ENCODE measurements at regions not wholly inside any gene's neighbourhood (a gene's known extent, or its start where the extent isn't known, plus 50 kb on each side); places are given as distances from the start of the nearest gene placed in this dataset.
"Not testable (repeated sequence)": the region's sequence is repeated elsewhere in the genome, so short reads cannot be mapped to it uniquely, and the experiment has no call there.

DNA sequence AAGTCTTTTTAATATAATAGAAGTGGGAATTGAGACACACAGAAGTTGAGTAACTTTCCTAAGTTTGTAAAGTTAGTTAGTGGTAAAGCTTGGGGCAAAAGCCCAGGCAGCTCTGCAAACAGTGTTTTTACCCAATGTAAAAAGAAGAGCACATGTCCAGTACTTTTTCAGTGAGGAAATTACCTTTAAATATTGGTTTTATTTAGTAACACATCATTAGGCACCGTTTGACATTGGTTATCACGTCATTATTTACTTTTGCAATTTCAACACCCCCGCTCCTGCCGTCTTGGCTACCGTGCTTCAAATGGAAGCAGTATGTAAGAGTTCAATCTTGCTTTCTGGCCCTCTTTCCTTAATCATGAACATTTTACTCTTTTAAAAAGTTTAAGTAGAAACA is 807.9 kb downstream of the EPHA4 start:
- no peak for DNase-seq (ENCODE audit: low read depth, low spot score)

DNA sequence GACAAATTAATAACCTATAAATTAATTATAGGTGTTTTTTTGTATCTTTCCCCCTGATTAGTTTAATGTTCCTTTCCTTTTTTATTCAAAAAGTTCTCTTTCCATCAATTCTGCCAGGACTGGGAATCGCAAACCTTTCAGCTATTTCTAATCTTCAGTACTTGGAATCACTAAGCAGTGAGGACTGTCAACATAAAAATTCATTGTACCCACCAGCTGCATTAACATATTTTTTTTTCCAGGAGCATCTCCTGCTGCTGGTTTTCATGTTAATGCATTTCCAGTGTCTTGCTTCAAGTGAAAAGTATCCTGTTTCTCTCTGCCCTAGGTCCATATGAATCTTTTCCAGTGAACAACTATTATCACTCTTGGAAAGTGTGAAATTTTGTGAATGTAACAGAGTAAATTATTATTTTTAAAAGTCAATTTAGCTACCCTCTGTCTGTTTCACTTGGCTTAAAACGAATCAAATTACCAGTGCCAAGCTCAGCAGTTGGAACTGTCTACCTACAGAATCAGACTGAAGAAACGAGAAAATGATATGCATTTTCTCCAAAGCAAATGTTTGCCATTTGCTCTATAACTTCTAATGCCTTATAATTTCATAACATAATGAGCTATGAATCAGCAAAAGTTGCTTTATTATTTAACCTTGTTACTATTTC is 804.4 kb downstream of the EPHA4 start:
- no peak for DNase-seq (ENCODE audit: low read depth, low spot score)

DNA sequence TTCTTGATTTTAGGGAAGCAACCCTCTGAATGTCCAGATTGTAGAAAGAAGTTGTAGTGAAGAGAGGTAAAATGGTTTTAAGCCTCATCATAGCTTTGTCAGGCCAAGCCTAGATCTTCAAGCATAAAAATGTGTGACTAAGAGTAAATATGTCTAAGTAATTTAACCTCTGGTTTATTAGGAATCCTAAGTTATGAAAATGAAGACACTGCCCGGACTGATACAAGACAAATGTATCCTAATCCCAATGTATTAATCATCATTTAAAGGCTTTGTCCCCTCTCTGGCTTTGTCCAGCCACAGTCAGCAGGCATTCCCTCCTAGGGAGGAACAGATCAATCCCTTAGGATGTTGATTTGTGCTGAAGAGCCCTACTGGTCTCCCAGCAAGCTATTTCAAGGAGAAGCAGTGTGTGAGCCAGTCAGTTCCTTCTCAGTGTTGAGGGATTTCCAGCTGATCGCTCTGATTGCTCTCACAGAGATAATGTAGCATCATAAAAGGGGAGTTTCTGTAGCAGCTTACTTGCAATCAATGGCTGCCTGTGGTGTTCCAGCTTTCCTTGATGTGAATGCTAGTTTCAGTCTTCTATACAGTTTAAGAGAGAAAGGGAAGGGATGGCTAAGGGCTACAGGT is 796.1 kb downstream of the EPHA4 start:
- no peak for DNase-seq (ENCODE audit: low read depth, low spot score)

DNA sequence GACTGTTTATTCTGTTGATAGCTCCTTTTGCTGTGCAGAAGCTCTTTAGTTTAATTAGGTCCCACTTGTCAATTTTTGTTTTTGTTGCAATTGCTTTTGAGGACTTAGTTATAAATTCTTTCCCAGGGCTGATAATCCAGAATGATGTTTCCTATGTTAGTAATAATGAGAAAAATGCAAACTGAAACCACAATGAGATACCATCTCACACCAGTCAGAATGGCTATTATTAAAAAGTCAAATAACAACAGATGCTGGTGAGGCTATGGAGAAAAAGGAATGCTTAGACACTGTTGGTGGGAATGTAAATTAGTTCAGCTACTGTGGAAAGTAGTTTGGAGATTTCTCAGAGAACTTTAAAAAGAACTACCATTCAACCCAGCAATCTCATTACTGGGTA is 793.0 kb downstream of the EPHA4 start:
- not testable (repeated sequence) for DNase-seq (ENCODE audit: low read depth, low spot score)

DNA sequence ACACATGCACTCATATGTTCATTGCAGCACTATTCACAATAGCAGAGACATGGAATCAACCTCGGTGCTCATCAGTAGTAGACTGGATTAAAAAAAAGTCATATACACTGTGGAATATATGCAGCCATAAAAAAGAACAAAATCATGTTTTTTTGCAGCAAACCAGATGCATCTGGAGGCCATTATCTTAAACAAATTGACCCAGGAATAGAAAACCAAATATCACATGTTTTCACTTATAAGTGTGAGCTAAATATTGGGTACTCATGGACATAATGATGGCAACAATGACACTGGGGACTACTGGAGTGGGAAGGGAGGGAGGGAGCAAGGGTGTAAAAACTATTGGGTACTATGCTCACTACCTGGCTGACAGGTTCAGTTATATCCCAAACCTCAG is 792.6 kb downstream of the EPHA4 start:
- no peak for DNase-seq (ENCODE audit: low read depth, low spot score)

DNA sequence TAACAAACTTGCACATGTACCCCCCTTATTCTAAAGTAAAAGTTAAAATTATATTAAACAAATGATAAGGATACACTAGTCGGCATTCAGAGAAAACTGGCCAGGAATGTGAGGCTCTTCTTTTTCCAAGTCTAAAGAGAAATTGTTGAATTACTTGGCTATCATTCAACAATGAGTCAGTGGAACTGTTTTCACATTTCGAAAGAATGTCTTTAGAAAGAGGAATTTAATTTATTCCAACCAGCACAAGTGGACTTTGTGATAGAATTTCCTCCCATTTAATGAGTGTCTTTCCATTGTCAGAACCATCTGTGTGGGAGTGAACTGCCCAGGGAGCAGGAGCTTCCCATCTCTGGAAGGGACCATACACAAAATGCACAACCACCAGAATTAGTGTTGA is 792.2 kb downstream of the EPHA4 start:
- no peak for DNase-seq (ENCODE audit: low read depth, low spot score)

DNA sequence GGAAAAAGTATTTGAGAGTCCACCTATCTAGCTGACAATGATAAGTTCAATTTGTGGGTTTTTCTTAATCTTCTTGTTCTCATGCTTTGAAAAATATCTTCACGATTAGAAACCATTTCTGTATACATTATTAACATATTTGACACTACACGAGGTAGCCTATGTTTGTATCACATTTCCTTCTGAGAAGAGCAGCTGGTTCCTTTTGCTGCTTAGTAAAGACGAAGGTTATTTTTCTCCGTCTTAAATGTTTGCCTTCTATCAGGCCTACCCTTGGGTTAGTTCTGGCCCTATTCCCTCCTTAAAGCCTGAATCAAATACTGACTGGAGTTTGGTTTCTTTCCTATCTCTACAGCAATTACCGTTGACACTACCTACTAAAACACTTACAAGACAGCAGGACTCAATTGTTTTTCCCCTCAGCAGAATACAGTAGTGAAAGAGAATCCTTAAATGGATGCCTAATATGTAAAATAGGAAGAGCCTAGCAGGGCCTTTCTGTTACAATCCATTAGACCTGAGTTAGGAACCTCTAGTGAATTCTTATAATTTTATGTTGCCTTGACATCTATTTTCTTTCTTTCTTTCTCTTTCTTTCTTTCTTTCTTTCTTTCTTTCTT is 790.4 kb downstream of the EPHA4 start:
- no peak for DNase-seq (ENCODE audit: low read depth, low spot score)

DNA sequence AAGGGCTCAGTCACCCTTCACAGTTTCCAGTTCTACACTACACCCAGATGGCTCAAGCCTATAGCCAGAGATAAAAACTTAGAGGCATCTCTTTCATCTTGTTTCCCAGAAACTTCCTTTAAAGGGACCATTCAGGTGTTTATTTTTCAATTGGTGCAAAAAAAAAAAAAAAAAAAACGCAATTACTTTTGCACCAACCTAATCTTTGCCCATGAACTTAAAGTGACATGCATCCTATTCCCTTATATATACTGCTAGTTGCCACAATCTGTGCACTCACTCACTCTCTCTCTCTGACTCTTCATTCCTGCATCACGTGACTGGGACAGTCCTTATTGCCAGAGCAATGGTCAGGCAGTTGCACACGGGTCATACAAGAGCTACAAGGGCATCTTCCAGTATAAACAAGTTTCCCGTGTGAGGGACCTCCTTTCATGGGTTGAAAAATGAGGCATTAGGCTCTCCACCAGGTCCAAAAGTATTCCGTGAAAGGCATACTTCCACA is 789.4 kb downstream of the EPHA4 start:
- DNase-seq (ENCODE audit: low read depth, low spot score): no peak

DNA sequence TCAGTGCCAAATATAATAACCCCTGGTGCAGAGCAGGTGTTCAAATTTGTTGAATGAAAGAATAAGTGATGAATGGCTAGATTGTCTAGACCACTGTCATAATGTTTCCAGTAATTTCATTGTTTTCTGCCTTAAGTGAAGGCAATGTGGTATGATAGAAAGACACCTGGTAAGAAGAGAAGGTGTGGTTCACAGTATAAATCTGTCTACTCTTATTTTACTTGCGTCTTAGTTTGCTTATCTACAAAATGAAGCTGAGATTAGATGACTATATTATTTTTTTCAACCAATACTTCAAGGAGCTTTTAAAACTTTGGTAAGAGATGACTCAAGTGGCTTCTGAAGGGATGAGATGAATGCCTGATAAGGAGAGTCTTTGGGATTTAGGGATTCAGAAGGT is 788.4 kb downstream of the EPHA4 start:
- no peak for DNase-seq (ENCODE audit: low read depth, low spot score)

DNA sequence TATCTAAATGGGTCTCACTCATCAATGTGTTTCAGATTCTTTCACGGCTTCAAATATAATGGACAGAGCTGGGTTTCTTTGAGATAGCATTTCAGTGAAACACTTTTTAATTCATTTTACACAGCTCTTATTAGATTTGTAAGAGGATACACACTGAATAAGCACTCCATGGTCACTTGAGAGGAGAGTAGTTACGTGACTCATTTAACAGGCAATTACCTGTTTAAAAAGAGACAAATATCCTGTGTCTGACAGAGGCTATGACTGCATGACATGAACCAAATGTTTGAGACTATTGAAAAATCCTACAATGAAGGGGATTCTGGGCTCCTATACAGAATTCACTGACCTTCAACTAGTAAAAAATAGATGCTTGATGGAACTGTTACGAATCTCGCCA is 786.9 kb downstream of the EPHA4 start:
- no peak for DNase-seq (ENCODE audit: low read depth, low spot score)

DNA sequence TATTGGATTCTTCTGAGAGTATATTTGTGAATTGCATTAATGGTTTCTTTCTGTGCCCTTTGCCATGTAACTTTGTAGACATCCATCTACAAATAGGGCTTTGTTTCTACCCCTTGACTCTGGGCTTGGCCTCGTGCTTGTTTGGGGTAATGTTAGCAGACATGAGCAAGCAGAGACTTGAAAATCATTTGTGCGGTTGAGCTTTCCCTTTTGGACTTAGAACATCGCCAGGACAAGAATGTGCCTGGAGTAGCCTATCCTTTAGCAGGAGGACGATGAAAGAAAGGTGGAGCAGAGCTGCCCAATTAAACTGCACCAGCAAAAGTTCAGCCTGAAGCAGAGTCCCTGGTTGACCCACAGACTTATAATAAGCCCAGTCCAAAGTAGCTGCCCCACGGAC is 785.9 kb downstream of the EPHA4 start:
- no peak for DNase-seq (ENCODE audit: low read depth, low spot score)

DNA sequence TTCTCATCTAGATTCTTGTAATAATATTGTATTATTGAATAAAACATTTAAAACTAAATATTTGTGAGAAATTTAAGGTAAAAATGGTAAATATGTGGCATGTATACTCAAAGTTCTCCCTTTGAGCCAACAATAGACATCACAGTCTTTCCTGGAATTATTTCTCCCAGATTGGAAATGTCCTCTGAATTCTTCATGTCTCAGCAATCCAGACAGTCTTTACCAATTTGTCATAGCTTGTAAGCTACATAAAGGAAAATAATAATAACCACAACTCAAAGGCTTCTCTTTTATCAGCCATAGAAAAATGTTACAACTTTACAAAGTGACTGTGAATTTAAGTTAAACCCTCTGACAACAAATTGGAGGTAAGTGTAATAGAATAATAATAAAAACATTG is 784.9 kb downstream of the EPHA4 start:
- DNase-seq (ENCODE audit: low read depth, low spot score): no peak

DNA sequence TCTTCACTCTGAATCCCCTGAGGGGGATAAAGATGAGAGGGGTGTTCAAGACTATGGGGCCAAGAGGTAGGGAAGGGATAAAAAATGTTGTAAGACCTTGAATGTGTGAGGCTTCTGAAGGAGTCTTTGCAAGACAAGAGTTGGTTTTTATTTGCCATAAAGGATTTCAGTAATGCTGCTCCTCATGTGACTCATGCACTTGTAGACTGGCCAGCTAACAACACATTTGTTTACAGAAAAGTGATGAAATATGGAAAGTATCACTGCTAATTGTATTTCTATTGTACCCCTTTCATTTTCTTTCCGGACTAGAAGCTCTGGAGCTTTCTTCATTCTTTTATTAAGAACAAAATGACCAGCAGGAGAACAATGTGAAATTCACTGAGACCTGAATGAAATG is 782.1 kb downstream of the EPHA4 start:
- no peak for DNase-seq (ENCODE audit: low read depth, low spot score)

DNA sequence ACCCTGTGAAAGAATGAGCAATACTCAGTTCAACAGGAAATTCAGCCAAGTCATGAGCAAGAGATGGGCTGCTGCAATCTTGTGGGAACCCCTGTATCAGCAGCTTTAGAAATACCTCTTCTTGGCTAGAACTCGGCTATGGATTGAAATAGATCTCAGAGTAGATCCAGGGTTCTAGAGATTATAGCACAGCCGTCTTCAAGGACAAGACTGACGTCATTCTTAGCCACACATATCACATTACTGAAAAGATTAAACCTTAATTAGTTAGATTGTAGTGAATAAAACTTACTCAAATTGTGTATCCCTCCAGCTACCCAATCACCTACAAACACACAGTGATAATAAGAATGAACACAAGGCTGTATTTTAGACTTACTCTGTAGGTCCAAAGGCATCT is 776.4 kb downstream of the EPHA4 start:
- DNase-seq (ENCODE audit: low read depth, low spot score): no peak

DNA sequence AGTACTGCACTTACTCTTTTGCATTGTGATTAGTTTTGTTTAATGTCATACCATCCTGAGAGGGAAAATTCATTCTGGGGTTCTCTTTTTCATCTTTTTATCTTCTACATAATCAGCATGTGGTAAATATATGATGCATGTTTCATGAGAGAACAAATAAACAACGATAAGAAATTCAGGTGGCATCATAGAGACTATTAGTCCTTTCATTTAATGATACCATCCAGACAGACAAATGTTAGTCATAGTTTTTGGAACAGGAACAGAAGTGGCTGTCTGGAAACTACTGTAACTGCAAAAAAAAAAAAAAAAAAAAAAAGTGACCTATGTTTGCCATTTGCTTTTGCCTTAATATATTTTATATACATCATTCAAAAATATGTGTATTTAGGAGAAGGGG is 761.0 kb downstream of the EPHA4 start:
- DNase-seq (ENCODE audit: low read depth, low spot score): no peak

DNA sequence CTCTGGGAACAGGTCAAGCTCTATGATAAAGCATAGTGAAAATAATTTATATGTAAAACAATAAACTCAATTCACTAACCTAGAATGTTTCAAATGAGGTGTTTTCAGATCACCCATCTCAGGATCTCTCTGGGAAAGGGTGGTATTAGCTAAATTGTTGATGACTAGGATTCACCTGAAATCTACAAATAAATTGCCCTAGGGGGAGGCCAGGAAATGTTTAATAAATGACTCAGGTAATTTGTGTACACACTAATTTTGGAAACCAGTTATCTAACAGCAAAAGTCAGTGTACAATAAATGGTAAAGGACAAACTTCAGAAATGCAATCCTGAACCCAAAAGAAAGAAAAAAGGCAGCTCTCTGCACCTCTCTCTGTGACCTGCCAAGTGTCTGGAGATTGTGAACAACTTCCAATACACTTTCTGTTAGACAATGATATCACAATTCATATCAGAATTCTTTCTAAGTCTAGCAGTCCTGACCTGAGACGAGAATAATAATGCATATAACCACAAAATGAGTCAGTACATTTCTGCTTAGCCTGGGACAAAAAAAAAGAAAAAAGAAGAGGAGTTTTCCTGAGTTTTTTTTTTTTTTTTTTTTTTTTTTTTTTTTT is 760.0 kb downstream of the EPHA4 start:
- DNase-seq (ENCODE audit: low read depth, low spot score): no peak

DNA sequence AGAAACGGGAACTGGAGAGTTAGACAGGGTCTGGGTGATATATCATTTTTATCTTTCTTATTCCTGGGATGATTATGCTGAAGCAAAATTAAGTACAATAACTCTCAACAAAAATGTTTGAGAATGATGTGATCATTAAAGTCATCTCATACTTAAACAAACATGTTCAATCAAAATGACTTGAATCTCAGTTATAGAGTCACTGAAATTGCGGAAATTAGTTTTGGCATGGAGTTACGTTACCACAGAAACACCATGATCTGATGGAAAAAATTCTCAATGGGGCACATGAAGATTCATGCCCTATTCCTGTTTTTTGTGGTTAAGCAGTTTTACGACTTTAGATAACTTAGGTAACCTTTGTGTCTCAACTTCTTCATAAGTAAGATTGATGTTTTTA is 757.7 kb downstream of the EPHA4 start:
- DNase-seq (ENCODE audit: low read depth, low spot score): no peak

DNA sequence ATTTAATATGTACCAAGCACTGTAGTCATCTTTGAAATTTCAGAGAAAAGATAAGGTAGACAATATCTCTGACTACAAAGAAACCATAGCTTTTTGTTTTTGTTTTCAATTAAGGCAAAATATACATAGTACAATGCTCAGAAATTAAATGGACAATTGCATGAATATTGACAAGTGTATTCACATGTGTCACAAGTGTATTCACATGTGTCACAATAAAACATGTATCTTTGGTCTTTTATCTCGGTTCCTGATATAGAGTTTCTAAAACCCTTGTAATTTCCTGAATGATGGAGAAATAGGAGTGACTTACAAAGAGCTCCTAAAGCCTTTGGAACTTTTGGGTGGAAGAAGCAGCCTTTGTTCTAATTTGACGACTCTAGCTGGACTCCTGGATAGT is 756.4 kb downstream of the EPHA4 start:
- DNase-seq (ENCODE audit: low read depth, low spot score): no peak

DNA sequence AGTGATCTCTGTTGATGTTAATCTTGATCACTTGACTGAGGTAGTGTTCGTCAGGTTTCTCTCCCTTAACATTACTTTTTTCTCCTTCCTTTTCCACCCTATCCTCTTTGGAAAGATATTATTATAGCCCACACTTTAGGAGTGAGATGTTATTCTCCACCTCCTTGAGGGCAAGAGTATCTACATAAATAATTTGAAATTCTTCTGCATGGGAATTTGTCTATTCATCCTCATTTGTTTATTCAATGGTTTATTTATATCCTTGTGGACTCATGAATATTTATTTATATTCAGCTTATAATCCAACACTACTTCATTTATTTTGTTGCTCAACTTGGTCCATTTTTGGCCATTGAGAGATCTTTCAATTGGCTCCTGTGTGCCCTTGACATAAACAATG is 750.4 kb downstream of the EPHA4 start:
- DNase-seq (ENCODE audit: low read depth, low spot score): no peak

DNA sequence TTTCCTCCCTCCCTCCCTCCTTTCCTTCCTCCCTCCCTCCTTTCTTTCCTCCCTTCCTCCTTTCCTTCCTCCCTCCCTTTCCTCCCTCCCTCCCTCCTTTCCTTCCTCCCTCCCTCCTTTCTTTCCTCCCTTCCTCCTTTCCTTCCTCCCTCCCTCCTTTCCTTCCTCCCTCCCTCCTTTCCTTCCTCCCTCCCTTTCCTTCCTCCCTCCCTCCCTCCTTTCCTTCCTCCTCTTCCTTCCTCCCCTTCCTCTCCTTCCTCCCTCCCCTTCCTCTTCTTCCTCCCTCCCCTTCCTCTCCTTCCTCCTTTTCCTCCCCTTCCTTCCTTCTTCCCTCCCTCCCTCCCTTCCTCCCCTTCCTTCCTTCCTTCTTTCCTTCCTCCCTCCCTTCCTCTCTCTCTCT is 748.5 kb downstream of the EPHA4 start:
- not testable (repeated sequence) for DNase-seq (ENCODE audit: low read depth, low spot score)

DNA sequence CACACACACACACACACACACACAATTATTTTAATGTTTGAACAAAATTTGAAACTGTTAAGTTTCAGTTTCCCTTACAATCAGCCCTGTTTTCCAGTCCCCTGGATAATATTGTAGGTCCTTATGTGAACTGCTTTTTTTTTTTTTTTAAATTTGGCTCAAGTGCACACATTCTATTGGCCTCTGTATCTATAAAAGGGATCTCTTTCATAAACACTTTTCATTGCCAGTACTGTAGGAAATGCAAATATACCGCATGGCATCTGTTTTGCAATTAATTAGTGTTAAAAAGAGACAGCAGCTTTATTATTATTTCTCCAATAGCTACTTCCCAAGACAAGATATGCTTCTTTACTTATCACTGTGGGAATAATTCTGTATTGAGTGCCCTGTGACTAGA is 738.7 kb downstream of the EPHA4 start:
- DNase-seq (ENCODE audit: low read depth, low spot score): no peak

DNA sequence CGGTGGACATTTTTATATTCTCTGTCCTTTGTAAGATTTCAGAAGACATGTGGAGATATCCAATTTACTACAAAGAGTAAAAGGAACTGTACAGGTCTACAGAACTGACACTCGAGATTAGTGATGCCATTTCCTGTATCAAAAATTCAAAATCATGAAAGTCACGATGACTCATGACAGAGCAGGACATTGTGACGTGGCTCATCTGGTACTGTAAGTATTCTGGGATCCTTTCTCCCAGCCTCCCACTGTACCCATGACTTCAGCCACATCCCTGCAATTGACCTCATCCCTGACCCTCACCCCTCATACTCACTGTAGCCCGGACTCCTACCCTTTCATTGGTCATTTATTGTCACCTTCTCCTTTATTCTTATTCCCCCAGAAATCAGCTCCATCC is 736.5 kb downstream of the EPHA4 start:
- no peak for DNase-seq (ENCODE audit: low read depth, low spot score)

DNA sequence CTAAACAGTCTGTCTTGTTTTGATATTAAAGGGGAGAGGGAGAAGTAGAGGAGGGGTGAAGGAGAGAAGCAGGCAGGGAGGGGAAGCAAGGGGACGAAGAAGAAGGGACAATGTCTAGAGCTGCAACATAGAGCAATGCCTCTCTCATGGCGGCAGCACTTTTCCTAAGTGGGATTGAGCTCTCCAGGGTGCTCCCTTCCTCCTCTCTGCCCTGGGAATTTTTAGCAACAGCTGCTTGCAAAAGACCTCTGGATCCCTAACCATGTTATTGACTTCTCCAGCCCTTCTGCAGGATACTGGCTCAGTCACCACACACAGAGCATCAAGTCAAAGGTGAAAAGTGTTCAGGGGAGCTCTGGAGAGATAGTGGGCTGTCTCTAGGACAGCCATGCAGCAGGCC is 734.9 kb downstream of the EPHA4 start:
- no peak for DNase-seq (ENCODE audit: low read depth, low spot score)
